DOHH2 (cell line): ENCODE measurements at regions not wholly inside any gene's neighbourhood (a gene's known extent, or its start where the extent isn't known, plus 50 kb on each side); places are given as distances from the start of the nearest gene placed in this dataset.

Experiments used
- H3F3A ChIP-seq: fragments of 200-600 bp; sonication (generic), shearing (Covaris generic); 2 replicates; pipeline ENCODE4 v1.6.0; 2016; ENCODE audit warnings: antibody characterized with exemption, mild to moderate bottlenecking; ENCODE audit not compliant: control insufficient read depth, insufficient read depth
- H3K27ac ChIP-seq: fragments of 200-600 bp; sonication (generic); 2 replicates; pipeline ENCODE4 v1.5.1; 2014; ENCODE audit warnings: low read depth, mild to moderate bottlenecking, low read length, moderate library complexity
- H3K27me3 ChIP-seq: fragments of 200-600 bp; sonication (generic); 2 replicates; pipeline ENCODE4 v1.6.1; 2014; ENCODE audit warnings: mild to moderate bottlenecking, low read length, mixed read lengths; ENCODE audit not compliant: control insufficient read depth
- H3K36me3 ChIP-seq: fragments of 200-600 bp; sonication (generic); 2 replicates; pipeline ENCODE4 v1.6.1; 2014; ENCODE audit warnings: mild to moderate bottlenecking, low read length, moderate library complexity, mixed read lengths; ENCODE audit not compliant: control insufficient read depth
- H3K4me1 ChIP-seq: fragments of 200-600 bp; sonication (generic); 2 replicates; pipeline ENCODE4 v1.6.1; 2014; ENCODE audit warnings: mild to moderate bottlenecking, low read length, mixed read lengths; ENCODE audit not compliant: control insufficient read depth
- H3K4me2 ChIP-seq: fragments of 200-600 bp; sonication (generic); 2 replicates; pipeline ENCODE4 v1.6.0; 2014; ENCODE audit warnings: mild to moderate bottlenecking, low read length, moderate library complexity
- H3K4me3 ChIP-seq: fragments of 200-600 bp; sonication (generic); 2 replicates; pipeline ENCODE4 v1.5.1; 2014; ENCODE audit warnings: mild to moderate bottlenecking, low read length, mixed read lengths
- H3K79me2 ChIP-seq: fragments of 200-600 bp; sonication (generic); 2 replicates; pipeline ENCODE4 v1.6.1; 2014; ENCODE audit warnings: mild to moderate bottlenecking, low read length, mixed read lengths; ENCODE audit not compliant: control insufficient read depth
- H3K9me2 ChIP-seq: fragments of 200-600 bp; sonication (generic); replicated peaks from 2 replicates; pipeline ENCODE4 v1.6.1; 2014; ENCODE audit warnings: mild to moderate bottlenecking, low read length, mixed read lengths; ENCODE audit not compliant: control insufficient read depth
- H3K9me3 ChIP-seq: fragments of 200-600 bp; sonication (generic); 2 replicates; pipeline ENCODE4 v1.6.1; 2014; ENCODE audit warnings: antibody characterized with exemption, low read length, mixed read lengths; ENCODE audit not compliant: control insufficient read depth, insufficient read depth
- H4K20me1 ChIP-seq: fragments of 200-600 bp; sonication (generic); 2 replicates; pipeline ENCODE4 v1.6.0; 2014; ENCODE audit warnings: low read depth, mild to moderate bottlenecking, antibody characterized with exemption, low read length, moderate library complexity; ENCODE audit not compliant: control insufficient read depth, insufficient read depth
- EZH2phosphoT487 ChIP-seq: fragments of 200-600 bp; sonication (generic); IDR thresholded peaks from 2 replicates; pipeline ENCODE4 v1.6.1; 2017; ENCODE audit warnings: borderline replicate concordance, mild to moderate bottlenecking, antibody characterized with exemption, low read length, moderate library complexity, mixed read lengths
- TF ChIP-seq, protein P1 (sequence below): fragments of 200-600 bp; sonication (generic); IDR thresholded peaks from one replicate; pipeline ENCODE4 v1.5.1; 2014; ENCODE audit warnings: antibody characterized with exemption, mild to moderate bottlenecking, low read depth, low read length; ENCODE audit not compliant: poor library complexity, severe bottlenecking

DNA sequence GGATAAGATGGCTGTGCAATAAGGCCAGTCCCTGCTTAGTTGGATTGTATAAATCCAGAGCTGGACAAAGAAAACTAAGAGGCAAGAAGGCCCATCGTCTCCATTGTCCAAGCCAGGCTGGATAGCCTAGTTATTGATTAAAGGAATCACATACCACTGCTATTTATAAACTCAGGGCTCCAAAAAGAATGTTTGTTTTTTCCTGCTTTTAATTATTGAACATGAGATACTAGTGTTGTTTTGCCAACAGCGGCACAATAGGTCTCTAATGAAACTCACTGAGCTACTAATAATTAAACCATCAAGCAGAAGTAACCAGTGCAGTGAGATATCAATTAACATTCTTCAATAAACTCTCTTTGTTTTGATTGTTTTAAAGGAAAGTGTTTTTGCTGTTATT, 259.7 kb downstream of the INSC start:
- Histone ChIP-seq H3K36me3 (no peaks in the 10 kb centered on the region), H3K4me2 (no peak overlapping the region), H3K9me2 (no peaks in the 10 kb centered on the region), H3K79me2 (no peaks in the 10 kb centered on the region), H3K9me3 (peaks cover 6% of the 10 kb centered on the region; the same call in 1 of the 2 replicates), H3K4me3 (no peak overlapping the region), H3K4me1 (no peaks in the 10 kb centered on the region), H3F3A (no peaks in the 10 kb centered on the region), H3K27ac (no peak overlapping the region), H3K27me3 (no peaks in the 10 kb centered on the region), H4K20me1 (no peaks in the 10 kb centered on the region)
- TF ChIP-seq, protein P1, sequence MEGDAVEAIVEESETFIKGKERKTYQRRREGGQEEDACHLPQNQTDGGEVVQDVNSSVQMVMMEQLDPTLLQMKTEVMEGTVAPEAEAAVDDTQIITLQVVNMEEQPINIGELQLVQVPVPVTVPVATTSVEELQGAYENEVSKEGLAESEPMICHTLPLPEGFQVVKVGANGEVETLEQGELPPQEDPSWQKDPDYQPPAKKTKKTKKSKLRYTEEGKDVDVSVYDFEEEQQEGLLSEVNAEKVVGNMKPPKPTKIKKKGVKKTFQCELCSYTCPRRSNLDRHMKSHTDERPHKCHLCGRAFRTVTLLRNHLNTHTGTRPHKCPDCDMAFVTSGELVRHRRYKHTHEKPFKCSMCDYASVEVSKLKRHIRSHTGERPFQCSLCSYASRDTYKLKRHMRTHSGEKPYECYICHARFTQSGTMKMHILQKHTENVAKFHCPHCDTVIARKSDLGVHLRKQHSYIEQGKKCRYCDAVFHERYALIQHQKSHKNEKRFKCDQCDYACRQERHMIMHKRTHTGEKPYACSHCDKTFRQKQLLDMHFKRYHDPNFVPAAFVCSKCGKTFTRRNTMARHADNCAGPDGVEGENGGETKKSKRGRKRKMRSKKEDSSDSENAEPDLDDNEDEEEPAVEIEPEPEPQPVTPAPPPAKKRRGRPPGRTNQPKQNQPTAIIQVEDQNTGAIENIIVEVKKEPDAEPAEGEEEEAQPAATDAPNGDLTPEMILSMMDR, result no peak
- TF ChIP-seq EZH2phosphoT487, result no peak

DNA sequence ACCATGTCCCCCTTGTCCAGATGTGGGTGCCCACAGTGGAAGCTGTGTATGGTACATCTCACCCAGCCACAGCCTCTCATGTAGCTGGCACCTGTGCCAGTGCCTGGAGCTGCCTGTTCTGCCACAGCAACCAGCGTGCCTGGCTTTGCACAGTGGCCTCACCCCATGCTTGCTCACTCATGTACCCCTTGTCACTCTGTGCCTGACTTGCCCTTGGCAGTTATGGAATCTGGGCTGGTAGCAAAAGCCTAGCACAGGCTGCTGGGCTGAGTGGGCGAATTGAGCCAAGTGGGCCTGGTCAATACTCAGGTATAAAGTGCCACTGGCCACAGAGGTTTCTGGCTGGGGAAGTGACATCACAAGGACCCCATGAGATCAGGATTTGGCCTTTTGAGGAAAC, 264.2 kb downstream of the INSC start:
- Histone ChIP-seq H3K27ac (no peak overlapping the region), H3K79me2 (no peaks in the 10 kb centered on the region), H3K9me3 (peaks cover 6% of the 10 kb centered on the region; the same call in 1 of the 2 replicates), H3F3A (no peaks in the 10 kb centered on the region), H3K4me3 (no peak overlapping the region), H3K36me3 (no peaks in the 10 kb centered on the region), H4K20me1 (no peaks in the 10 kb centered on the region), H3K9me2 (no peaks in the 10 kb centered on the region), H3K4me2 (no peak overlapping the region), H3K4me1 (no peaks in the 10 kb centered on the region), H3K27me3 (no peaks in the 10 kb centered on the region)
- TF ChIP-seq, protein P1, result no peak
- no peak for TF ChIP-seq EZH2phosphoT487

DNA sequence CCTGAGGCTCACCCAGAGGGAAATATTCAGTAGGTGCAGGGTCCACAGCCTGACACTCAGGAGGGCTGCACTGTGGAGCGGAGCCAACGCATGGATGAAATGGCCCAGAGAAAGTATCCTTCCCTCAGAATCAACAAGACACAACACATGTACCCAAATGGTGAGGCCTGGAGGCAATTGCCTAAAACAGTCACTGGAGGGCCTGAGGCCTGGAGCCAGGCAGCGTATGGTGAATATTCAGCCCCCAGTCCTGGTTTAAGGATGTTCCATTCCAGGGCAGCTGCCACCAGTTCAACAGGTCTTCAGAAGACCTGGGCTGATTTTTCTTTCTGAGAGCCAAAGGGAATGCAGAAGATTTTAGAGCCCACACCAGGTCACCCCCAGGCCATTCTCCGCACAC, 264.8 kb downstream of the INSC start:
- no peaks in the 10 kb centered on the region for H3K4me1 ChIP-seq
- H3F3A ChIP-seq, result no peaks in the 10 kb centered on the region
- no peak overlapping the region for H3K4me3 ChIP-seq
- no peaks in the 10 kb centered on the region for H4K20me1 ChIP-seq
- no peaks in the 10 kb centered on the region for H3K27me3 ChIP-seq
- H3K27ac ChIP-seq, result no peak overlapping the region
- no peak overlapping the region for H3K4me2 ChIP-seq
- H3K36me3 ChIP-seq, result no peaks in the 10 kb centered on the region
- TF ChIP-seq, protein P1, result no peak
- TF ChIP-seq EZH2phosphoT487, result no peak
- H3K9me3 ChIP-seq, result peaks cover 6% of the 10 kb centered on the region; the same call in 1 of the 2 replicates
- no peaks in the 10 kb centered on the region for H3K9me2 ChIP-seq
- H3K79me2 ChIP-seq, result no peaks in the 10 kb centered on the region
